HFFc6 (cell line): ENCODE measurements at regions not wholly inside any gene's neighbourhood (a gene's known extent, or its start where the extent isn't known, plus 50 kb on each side); places are given as distances from the start of the nearest gene placed in this dataset.

Experiments used
- DNase-seq: peaks from one replicate; pipeline ENCODE4 v3.0.0-alpha.2; 2018
- H3K27ac Mint-ChIP-seq: 2 replicates; pipeline ENCODE4 v1.8.0; 2020; ENCODE audit warnings: mild to moderate bottlenecking, mixed read lengths
- H3K27me3 Mint-ChIP-seq: 2 replicates; pipeline ENCODE4 v1.8.0; 2021; ENCODE audit warnings: mild to moderate bottlenecking, moderate library complexity, mixed read lengths; ENCODE audit not compliant: insufficient read depth
- H3K36me3 Mint-ChIP-seq: 2 replicates; pipeline ENCODE4 v1.8.0; 2021; ENCODE audit warnings: low read depth, mixed read lengths
- H3K4me1 Mint-ChIP-seq: 2 replicates; pipeline ENCODE4 v1.8.0; 2020; ENCODE audit warnings: low read depth, mixed read lengths
- H3K4me3 Mint-ChIP-seq: 2 replicates; pipeline ENCODE4 v1.8.0; 2020; ENCODE audit warnings: mild to moderate bottlenecking, moderate library complexity, mixed read lengths
- H3K9me3 Mint-ChIP-seq: 2 replicates; pipeline ENCODE4 v1.8.0; 2020; ENCODE audit warnings: mild to moderate bottlenecking, mixed read lengths
- CTCF ChIP-seq: fragments of 200-600 bp; sonication (generic); IDR thresholded peaks from 2 replicates; pipeline ENCODE4 v1.5.0; 2021; ENCODE audit warnings: antibody characterized with exemption, mild to moderate bottlenecking

- Mint-ChIP-seq H3K27me3 (no peaks in the 10 kb centered on the region; the same call in 1 of the 2 replicates), H3K36me3 (no peaks in the 10 kb centered on the region), H3K4me3 (no peak overlapping the region), H3K9me3 (no peaks in the 10 kb centered on the region), H3K27ac (no peak overlapping the region), H3K4me1 (peaks cover 29% of the 10 kb centered on the region)
- TF ChIP-seq CTCF: no peak
- DNase-seq: no peak
Observed at GRCh38 chr9:2495221-2496005, 126.2 kb upstream of the VLDLR start.

- Mint-ChIP-seq H3K36me3 (no peaks in the 10 kb centered on the region), H3K27ac (no peak overlapping the region), H3K27me3 (no peaks in the 10 kb centered on the region; the same call in 1 of the 2 replicates), H3K9me3 (no peaks in the 10 kb centered on the region), H3K4me3 (no peak overlapping the region), H3K4me1 (peaks cover 24% of the 10 kb centered on the region)
- no peak for TF ChIP-seq CTCF
- no peak for DNase-seq
Observed at GRCh38 chr9:2496169-2496568, 125.4 kb upstream of the VLDLR start.

GRCh38 chr9:2496934-2497333 lies 124.7 kb upstream of the VLDLR start:
- no peak for DNase-seq
- Mint-ChIP-seq H3K4me3 (no peak overlapping the region), H3K4me1 (peaks cover 24% of the 10 kb centered on the region), H3K36me3 (no peaks in the 10 kb centered on the region), H3K27ac (no peak overlapping the region), H3K9me3 (no peaks in the 10 kb centered on the region), H3K27me3 (no peaks in the 10 kb centered on the region; the same call in none of the 2 replicates)
- TF ChIP-seq CTCF: no peak

- Mint-ChIP-seq H3K36me3 (no peaks in the 10 kb centered on the region), H3K4me3 (no peak overlapping the region), H3K27me3 (no peaks in the 10 kb centered on the region; the same call in none of the 2 replicates), H3K4me1 (peaks cover 30% of the 10 kb centered on the region), H3K9me3 (no peaks in the 10 kb centered on the region), H3K27ac (no peak overlapping the region)
- TF ChIP-seq CTCF: no peak
- no peak for DNase-seq
Observed at GRCh38 chr9:2497666-2498400, 123.8 kb upstream of the VLDLR start.

- Mint-ChIP-seq H3K36me3 (no peaks in the 10 kb centered on the region), H3K9me3 (no peaks in the 10 kb centered on the region), H3K27ac (no peak overlapping the region), H3K27me3 (no peaks in the 10 kb centered on the region; the same call in none of the 2 replicates), H3K4me3 (no peak overlapping the region), H3K4me1 (peaks cover 14% of the 10 kb centered on the region)
- no peak for DNase-seq
- TF ChIP-seq CTCF: no peak
Observed at GRCh38 chr9:2502210-2502609, 119.4 kb upstream of the VLDLR start.
